Neural cell (in vitro differentiated cells): ENCODE measurements at regions not wholly inside any gene's neighbourhood (a gene's known extent, or its start where the extent isn't known, plus 50 kb on each side); places are given as distances from the start of the nearest gene placed in this dataset.

ENCODE experiments used
- CTCF ChIP-seq: fragments of 450-650 bp; IDR thresholded peaks from 2 replicates; pipeline ENCODE4 v1.5.1; 2014; ENCODE audit warnings: antibody characterized with exemption, mild to moderate bottlenecking, moderate library complexity; ENCODE audit not compliant: poor library complexity, severe bottlenecking
- EP300 ChIP-seq: fragments of 450-650 bp; conservative IDR thresholded peaks from 2 replicates; pipeline ENCODE4 v1.6.1; 2014; ENCODE audit warnings: antibody characterized with exemption, mild to moderate bottlenecking, moderate library complexity; ENCODE audit not compliant: poor library complexity, severe bottlenecking
- EZH2 ChIP-seq: fragments of 200-600, 300-800 bp; shearing (Covaris generic), sonication (generic); IDR thresholded peaks from 2 replicates; pipeline ENCODE4 v1.6.1; 2014; ENCODE audit warnings: antibody characterized with exemption, low read length, borderline replicate concordance, mild to moderate bottlenecking; ENCODE audit not compliant: insufficient read depth, poor library complexity, severe bottlenecking
- MXI1 ChIP-seq: fragments of 450-650 bp; conservative IDR thresholded peaks from 2 replicates; pipeline ENCODE4 v1.6.1; 2014; ENCODE audit warnings: antibody characterized with exemption, mild to moderate bottlenecking; ENCODE audit not compliant: poor library complexity, severe bottlenecking
- POLR2AphosphoS5 ChIP-seq: IDR thresholded peaks from 2 replicates; pipeline ENCODE4 v1.6.1; 2012
- RAD21 ChIP-seq: fragments of 450-650 bp; conservative IDR thresholded peaks from 2 replicates; pipeline ENCODE4 v1.6.1; 2014; ENCODE audit warnings: antibody characterized with exemption, mild to moderate bottlenecking, moderate library complexity
- REST ChIP-seq: IDR thresholded peaks from 2 replicates; pipeline ENCODE4 v1.6.1; 2012; ENCODE audit warnings: borderline replicate concordance
- SMC3 ChIP-seq: fragments of 450-650 bp; conservative IDR thresholded peaks from 2 replicates; pipeline ENCODE4 v1.6.1; 2014; ENCODE audit warnings: antibody characterized with exemption, mild to moderate bottlenecking, moderate library complexity; ENCODE audit not compliant: poor library complexity

- TF ChIP-seq MXI1 (no peak), CTCF (no peak), REST (no peak), POLR2AphosphoS5 (no peak), EP300 (no peak), EZH2 (no peak), SMC3 (no peak), RAD21 (no peak)
Observed at GRCh38 chr10:78353636-78354035, 320.0 kb downstream of the RPS24 start.
